NCI-H2196 treated with DMSO at 0.1 percent for 48 hours (cell line): ENCODE measurements at regions not wholly inside any gene's neighbourhood (a gene's known extent, or its start where the extent isn't known, plus 50 kb on each side); places are given as distances from the start of the nearest gene placed in this dataset.
"Not testable (repeated sequence)": the region's sequence is repeated elsewhere in the genome, so short reads cannot be mapped to it uniquely, and the experiment has no call there.

Experiments used
- DNase-seq: peaks from one replicate; lab custom pipeline; 2025; ENCODE audit not compliant: unreplicated experiment; lab: John Stamatoyannopoulos, UW

GRCh38 chr14:106318700-106319099 is 792.3 kb downstream of the TMEM121 start:
- DNase-seq: no peak

DNA sequence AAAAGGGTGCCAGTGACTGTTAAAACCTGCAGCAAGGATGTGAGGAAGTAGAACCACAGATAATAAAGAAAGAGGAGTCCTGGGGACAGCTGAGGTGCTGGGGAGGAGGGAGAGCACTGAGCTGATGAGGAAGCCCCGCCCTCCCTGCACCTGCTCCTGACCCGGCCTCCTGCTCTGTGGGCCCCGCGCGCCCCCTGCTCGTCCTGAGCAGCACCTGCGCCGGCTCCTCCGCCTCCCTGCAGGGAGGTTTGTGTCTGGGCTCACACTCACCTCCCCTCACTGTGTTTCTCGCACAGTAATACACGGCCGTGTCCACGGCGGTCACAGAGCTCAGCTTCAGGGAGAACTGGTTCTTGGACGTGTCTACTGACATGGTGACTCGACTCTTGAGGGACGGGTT is 797.6 kb downstream of the TMEM121 start:
- DNase-seq: not testable (repeated sequence)

DNA sequence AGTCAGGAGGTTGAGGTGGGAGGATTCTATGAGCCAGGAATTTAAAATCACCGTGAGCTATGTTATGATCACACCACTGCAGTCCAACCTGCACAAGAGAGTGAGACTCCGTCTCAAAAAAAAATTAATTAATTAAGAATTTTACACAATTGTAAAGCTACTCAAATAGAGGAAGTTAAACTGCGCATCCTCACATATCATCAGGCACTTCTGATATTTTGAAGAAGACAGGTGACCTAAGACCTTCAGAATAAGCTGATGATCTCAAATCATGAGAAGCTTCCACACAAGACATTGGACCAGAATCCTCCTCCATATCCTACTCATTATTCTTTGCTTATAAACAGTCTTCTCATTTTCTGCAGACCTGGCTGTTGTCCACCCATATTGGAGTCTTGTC is 800.9 kb downstream of the TMEM121 start:
- DNase-seq: no peak

GRCh38 chr14:106327702-106328353 is 801.4 kb downstream of the TMEM121 start:
- DNase-seq: not testable (repeated sequence)

GRCh38 chr14:106329243-106329642 is 802.9 kb downstream of the TMEM121 start:
- not testable (repeated sequence) for DNase-seq

DNA sequence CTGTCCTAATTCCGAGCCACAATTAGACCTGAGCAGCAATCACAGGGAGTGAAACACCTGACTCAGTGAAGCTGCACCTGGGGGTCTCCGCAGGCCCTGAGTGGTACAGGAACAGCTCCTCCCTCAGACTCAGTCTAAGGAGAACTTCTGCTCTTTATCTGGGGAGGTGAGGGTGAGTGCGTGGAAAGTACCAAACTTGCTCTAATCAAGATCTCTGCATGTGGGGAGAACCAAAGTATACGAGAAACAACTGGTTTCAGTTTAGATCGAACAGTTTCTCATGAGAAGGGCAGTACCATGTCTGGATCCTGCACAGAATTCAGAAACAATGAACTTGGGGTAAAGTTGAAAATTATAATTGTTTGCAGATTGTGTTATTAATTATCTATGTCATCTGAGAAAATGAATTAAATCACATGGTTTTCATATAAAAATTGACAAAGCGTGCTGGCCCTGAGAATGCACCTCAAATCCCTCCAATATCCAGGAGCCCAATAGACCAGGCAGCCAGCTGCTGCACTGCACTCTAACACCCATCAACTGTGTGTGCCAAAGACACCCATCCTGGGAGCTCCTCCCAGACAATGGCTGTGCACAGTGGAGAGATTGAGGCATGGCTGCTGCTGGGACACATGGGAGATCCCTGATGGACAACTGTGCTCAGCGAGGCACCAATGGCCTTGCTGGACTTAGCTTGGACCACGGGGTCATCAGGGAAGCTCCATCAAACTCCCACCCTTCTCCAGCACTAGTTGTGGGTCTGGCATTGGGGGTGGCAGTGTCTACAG is 803.8 kb downstream of the TMEM121 start:
- DNase-seq: not testable (repeated sequence)

GRCh38 chr14:106334428-106335109 is 808.2 kb downstream of the TMEM121 start:
- DNase-seq: not testable (repeated sequence)

- DNase-seq: not testable (repeated sequence)
Measured at GRCh38 chr14:106335110-106335429, 808.7 kb downstream of the TMEM121 start.

GRCh38 chr14:106338775-106339174 is 812.4 kb downstream of the TMEM121 start:
- DNase-seq: not testable (repeated sequence)

DNA sequence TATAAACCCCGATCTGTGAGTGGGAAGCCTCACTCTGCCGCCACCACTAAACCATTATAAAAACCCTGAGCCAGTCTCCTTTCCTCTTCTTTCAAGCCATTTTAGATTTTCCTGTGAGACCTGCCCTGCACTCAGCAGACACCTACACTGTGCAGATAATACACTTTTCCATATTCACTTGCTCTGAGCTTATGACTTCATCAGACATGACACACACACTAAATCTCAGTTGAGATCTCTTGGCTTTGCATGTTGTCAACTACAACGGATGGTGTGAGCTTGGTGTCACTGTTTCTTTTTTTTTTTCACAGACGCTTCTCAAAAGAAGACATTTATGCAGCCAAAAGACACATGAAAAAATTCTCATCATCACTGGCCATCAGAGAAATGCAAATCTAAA is 814.3 kb downstream of the TMEM121 start:
- not testable (repeated sequence) for DNase-seq

DNA sequence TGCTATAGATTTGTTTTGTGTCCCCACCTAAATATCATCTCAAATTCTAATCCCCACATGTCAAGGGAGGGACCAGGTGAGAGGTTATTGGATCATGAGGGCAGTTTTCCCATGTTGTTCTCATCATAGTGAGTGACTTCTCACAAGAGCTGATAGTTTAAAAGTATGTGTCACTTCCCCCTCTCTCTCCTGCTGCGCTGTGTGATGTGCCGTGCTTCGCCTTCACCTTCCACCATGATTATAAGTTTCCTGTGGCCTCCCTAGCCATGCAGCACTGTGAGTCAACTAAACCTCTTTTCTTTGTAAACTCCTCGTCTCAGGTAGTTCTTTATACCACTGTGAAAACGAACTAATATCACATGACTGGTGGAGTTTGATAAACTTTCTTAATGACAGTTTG is 814.8 kb downstream of the TMEM121 start:
- DNase-seq: not testable (repeated sequence)

DNA sequence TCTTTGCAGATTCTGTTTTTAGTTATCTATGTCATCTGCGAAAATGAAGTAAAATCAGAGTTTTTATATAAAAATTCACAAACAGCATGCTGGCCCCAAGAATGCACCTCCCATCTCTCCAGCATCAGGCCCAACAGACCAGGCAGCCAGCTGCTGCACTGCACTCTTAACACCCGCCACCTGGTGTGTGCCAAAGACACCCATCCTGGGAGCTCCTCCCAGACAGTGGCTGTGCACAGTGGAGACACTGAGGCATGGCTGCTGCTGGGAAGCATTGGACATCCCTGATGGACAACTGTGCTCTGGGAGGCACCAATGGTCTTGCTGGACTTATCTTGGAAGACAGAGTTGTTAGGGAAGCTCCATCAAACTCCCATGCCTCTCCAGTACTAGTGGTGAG is 817.2 kb downstream of the TMEM121 start:
- DNase-seq: no peak

- DNase-seq: not testable (repeated sequence)
Measured at GRCh38 chr14:106344065-106344614, 817.8 kb downstream of the TMEM121 start.

- not testable (repeated sequence) for DNase-seq
Measured at GRCh38 chr14:106344791-106345479, 818.6 kb downstream of the TMEM121 start.

GRCh38 chr14:106346084-106346483 is 819.7 kb downstream of the TMEM121 start:
- no peak for DNase-seq

GRCh38 chr14:106346534-106347290 is 820.3 kb downstream of the TMEM121 start:
- no peak for DNase-seq

DNA sequence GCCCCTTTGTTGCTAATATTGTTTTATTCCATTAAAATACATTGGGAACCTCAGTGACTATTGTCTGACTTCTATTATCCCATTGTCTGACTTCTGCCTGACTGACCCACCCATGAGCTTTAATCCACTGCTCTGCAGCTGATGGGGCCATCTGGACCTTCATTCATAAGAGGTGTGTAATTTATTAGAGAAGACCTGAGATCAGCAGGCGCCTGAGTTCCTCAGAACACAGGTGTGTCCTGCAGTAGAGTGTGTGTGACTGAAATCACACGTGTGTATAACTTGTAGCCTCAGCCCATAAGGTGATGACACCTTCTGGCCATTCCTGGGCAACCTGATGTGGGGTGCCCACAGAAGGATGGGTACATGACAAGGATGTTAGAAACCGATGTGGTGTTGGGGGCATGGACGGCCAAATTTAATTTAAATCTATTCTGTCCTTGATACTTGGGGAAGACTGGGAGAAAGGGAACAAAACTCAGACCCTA is 821.0 kb downstream of the TMEM121 start:
- DNase-seq: no peak

DNA sequence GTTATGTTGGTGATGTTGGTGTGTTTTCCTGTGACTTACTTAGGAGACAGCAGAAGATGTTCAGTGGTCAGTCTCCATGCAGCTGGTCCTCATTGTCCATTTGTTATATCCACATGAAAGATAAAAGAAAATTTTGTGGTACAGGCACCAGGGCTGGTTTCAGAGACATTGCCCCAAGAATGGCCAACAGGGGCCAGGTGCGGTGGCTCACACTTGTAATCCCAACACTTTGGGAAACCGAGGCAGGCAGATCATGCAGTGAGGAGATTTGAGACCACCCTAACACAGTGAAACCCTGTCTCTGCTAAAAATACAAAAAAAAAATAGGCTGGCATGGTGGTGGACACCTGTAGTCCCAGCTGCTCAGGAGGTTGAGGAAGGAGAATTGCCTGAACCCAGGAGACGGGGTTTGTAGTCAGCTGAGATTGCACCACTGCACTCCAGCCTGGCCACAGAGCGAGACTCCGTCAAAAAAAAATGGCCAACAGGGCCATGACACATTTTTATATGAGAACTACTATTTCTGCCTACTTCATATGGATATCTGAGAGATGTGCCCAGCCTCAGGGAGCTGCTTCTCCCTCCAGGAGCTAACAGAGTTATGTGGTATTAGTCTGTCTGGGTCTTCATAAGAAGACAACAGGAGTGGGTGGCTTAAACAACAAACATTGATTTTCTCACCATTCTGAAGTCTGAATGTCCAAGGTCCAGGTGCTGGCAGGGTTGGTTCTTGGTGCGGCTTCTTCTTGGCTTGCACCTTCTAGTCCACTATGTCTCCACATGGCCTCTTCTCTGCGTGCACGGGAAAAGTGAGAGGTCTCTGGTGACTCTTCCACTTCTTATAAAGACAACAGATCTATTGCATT is 821.7 kb downstream of the TMEM121 start:
- DNase-seq: no peak

- DNase-seq: not testable (repeated sequence)
Measured at GRCh38 chr14:106348873-106349540, 822.6 kb downstream of the TMEM121 start.
